NCI-H128 (cell line): ENCODE measurements at regions not wholly inside any gene's neighbourhood (a gene's known extent, or its start where the extent isn't known, plus 50 kb on each side); places are given as distances from the start of the nearest gene placed in this dataset.
"Not testable (repeated sequence)": the region's sequence is repeated elsewhere in the genome, so short reads cannot be mapped to it uniquely, and the experiment has no call there.

Experiments
- DNase-seq: peaks from one replicate; lab custom pipeline; 2025; ENCODE audit not compliant: unreplicated experiment; lab: John Stamatoyannopoulos, UW

DNA sequence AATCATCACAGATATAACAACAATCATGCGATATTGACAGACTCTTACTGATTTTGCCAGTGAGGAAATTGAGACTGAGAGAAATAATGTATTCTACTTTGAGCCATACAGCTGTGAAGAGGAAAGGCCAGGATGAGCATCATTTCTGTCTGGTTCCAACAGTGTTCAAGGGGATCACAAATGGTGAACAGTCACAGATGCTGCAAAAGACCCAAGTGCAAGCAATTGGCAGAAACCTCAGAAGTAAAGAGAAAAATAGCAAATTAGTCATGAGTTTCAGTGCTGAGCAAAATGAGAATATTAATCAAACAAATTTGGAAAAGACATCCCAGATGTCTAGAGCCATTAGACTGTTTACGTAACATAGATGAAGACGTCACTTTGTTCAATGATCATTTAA, 114.1 kb downstream of the RAB38 start:
- no peak for DNase-seq

GRCh38 chr11:88059326-88059725, 115.9 kb downstream of the RAB38 start:
- no peak for DNase-seq

DNA sequence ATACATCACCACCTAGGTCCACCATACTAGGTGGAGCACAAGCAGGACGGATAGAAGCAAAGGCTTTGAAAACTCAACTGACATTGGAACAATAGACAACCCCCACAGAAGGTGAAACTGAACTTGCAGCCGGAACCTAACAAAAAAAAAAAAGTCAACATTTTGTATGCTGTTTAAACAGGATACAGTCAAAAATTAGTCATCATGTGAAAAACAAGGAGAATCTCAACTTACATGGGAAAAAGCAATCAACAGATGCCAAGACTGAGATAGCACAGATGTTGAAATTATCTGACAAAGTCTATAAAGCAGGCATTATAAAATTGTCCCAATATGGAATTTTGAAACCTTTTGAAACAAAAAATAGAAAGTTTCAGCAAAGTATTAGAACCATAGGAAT, 123.8 kb downstream of the RAB38 start:
- no peak for DNase-seq

- no peak for DNase-seq
Observed at GRCh38 chr11:88050247-88050646, 125.0 kb downstream of the RAB38 start.

DNA sequence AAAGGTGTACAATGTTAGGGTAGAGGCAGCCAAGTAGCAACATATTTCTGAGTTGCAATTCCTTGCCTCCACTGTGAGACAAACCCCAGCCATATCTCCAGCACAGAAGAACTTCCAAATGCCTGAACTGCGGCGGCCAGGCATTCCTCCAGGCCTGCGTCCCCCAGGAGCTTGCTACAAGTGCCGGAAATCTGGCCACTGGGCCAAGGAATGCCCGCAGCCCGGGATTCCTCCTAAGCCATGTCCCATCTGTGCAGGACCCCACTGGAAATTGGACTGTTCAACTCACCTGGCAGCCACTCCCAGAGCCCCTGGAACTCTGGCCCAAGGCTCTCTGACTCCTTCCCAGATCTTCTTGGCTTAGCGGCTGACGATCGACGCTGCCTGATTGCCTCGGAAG, 130.0 kb downstream of the RAB38 start:
- DNase-seq: not testable (repeated sequence)

DNA sequence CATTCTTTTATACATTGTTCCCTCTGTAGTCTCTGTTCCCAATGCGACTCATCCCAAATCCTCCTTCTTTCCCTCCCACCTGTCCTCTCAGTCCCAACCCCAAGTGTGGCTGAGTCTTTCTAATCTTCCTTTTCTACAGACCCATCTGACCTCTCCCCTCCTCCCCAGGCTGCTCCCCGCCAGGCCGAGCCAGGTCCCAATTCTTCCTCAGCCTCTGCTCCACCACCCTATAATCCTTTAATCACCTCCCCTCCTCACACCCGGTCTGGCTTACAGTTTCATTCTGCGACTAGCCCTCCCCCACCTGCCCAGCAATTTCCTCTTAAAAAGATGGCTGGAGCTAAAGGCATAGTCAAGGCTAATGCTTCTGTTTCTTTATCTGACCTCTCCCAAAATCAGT, 130.6 kb downstream of the RAB38 start:
- DNase-seq: not testable (repeated sequence)

DNA sequence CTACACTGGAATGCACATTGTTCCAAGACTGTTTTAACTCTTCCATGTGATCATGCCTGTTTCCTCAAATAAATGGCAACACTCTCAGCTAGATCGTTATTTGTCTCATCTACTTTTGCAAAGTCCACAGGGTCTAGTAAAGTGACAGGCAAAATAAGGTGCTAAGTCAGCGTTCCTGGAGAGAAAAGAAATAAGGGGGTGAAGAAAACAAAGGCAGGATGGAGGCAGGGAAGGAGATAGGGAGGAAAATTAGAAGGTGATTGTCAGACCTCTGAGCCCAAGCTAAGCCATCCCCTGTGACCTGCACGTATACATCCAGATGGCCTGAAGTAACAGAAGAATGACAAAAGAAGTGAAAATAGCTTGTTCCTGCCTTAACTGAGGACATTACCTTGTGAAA, 132.1 kb downstream of the RAB38 start:
- DNase-seq: no peak

- DNase-seq: no peak
Observed at GRCh38 chr11:88042647-88043046, 132.6 kb downstream of the RAB38 start.

DNA sequence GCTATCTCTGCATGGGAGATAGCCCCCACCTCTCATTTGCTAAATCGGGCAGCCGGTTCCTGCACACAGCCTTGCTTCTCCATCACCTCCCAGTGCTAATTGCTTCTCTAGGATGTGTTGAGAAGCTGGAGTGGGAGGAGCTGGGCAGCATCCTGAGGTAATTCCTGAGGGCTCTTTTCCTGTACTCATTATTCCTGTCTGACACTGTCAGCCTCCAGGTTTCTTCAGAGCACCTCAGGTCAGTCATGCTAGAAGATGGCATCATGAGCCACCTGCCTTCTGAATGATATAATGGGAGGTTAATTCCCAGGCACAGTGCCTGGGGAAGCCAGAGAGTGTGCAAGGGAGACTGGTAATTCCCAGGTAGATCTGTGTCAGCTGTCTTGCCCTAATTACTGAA, 133.0 kb downstream of the RAB38 start:
- no peak for DNase-seq

- no peak for DNase-seq
Observed at GRCh38 chr11:88041679-88042078, 133.6 kb downstream of the RAB38 start.

GRCh38 chr11:88040148-88040496, 135.1 kb downstream of the RAB38 start:
- DNase-seq: no peak

DNA sequence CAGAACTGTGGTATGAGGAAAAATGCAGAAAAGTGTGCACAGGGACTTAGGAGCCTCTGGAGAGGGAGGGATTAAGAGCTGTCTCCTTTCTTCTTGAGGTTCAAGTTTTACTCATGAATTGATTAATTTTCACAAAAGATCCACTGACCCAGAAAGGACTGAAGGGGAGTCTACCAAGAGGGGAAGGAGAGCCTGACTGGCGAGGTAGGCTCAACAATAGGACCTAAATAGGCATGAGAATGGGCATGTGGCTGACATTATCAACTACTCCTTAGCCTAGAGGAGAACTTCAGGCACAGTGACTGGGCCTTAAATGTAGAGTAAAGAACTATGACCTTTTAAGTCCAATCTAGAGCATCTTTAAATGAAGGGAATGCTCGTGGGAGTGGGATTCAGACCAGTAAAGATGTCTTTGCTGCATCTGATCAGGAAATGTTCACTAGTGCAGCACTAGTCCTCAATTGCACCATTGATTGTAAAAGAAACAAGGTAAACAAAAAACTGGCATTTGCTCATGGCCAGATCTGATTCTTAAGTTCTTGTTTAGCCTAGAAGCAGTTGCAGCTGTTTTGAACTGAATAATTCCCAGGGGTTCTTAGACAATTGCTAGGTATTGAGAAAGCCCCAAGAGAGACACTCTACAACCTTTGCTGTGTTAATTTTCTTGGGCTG, 135.6 kb downstream of the RAB38 start:
- DNase-seq: no peak

DNA sequence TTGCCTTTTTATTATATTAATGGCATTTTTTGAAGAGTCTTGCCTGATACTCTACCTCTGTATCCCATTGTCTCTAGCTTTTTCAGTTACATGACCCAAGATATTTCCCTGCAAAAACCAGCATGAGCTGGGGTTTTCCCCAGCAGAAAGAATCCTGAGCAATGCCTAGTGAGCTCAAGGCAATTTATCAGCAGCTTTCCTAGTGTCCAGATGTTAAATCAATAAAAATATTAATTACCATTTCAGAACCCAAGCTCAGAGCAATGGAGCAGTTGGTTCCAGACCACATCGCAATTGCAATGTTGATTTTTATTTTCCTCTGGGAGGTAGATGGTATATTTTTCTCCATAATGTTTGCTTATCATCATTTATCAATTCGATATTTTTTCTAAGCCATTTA, 137.2 kb downstream of the RAB38 start:
- DNase-seq: no peak

- no peak for DNase-seq
Observed at GRCh38 chr11:88036701-88037100, 138.5 kb downstream of the RAB38 start.

DNA sequence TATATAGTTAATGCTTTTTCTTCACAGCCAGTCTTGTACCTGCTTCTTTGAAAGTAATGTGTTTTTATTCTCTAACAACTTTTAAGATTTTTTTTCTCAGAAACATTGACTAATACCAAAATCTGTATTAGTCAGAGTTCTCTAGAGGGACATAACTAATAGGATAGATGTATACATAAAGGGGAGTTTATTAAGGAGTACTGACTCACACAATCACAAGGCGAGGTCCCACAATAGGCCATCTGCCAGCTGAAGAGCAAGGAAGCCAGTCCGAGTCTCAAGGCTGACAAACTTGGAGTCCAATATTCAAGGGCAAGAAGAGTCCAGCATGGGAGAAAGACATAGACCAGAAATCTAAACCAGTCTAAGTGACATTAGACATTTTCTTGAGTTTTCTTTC, 140.0 kb downstream of the RAB38 start:
- DNase-seq: no peak

DNA sequence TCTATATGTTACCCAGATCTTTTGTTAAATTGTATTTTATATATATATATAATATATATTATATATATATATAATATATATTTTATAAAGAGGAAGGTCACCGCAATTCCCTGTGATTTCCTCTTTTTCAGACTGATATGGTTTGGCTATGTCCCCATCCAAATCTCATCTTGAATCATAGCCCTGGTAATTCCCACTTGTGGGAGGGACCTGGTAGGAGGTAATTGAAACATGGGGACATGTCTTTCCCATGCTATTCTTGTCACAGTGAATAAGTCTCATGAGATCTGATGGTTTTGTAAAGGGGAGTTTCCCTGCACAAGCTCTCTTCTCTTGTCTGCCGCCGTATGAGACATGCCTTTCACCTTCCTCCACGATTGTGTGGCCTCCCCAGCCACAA, 157.6 kb downstream of the RAB38 start:
- no peak for DNase-seq

DNA sequence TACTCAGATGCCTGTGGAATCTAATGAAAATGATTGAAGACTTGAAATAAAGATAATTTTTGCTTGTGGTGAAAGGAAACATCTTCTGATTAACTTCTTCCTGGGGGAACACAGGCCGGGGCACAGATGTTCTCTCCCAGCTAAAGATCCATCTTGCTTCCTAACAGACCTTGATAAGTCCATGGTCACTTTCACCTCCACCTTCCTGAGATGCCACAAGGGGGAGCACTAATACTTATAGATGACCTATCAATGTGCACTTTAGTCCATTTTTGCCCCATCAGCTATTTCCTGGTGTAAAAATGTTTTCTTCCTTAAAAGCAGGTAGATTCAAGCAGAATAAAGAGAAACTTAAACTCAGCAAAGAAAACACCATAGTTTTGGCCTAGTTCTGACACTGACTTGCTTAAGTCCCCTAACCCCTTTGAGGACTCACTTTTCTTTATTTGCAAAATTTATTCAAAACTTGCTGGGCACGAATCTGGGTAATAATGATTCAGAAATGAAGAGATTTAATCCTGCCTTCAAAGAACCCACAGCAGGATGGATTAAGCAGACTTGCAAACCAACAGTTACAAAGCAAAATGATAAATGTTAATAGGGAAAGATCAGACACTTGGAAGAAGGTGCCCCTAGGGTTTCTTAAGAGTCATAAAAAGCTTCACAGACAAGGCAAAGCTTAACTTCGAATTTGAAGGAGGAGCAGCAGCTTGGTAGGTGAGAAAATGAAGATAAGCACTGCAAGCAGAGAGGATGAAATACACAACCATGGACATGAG, 158.7 kb downstream of the RAB38 start:
- DNase-seq: no peak

DNA sequence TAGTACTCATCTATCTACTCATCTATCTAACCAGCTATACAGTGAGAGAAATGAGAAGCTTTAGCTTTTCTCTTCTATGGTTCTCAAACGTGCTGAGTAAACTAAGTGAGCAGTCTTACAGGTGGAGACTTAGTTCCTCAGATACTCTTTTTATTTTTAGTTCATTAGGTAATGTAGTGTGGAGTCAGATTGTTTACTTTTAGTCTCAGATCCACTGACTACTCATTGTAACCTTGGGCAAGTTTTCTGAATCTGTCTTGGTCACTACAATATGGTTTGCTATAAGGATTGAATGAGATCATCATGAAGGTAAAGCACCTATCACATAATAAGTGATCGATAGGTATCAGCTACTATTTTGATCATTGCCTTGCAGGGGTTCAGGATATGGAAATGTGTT, 160.1 kb downstream of the RAB38 start:
- DNase-seq: no peak

GRCh38 chr11:88013508-88014065, 161.7 kb downstream of the RAB38 start:
- no peak for DNase-seq

GRCh38 chr11:88012456-88012855, 162.8 kb downstream of the RAB38 start:
- no peak for DNase-seq

GRCh38 chr11:87976009-87976408, 199.2 kb downstream of the RAB38 start:
- no peak for DNase-seq

- DNase-seq: no peak
Observed at GRCh38 chr11:87974797-87975196, 200.4 kb downstream of the RAB38 start.

- no peak for DNase-seq
Observed at GRCh38 chr11:87972133-87972532, 203.1 kb downstream of the RAB38 start.
